ENCODE measurements at regions not wholly inside any gene's neighbourhood (a gene's known extent, or its start where the extent isn't known, plus 50 kb on each side); places are given as distances from the start of the nearest gene placed in this dataset.

GRCh38 chr7:1286946-1287645 lies 54.4 kb downstream of the UNCX start:
- DNase-seq (ENCODE audit: low spot score): no peak

GRCh38 chr7:1287752-1288201 lies 55.1 kb downstream of the UNCX start:
- no peak for DNase-seq (ENCODE audit: low spot score)

GRCh38 chr7:1288390-1288995 lies 55.8 kb downstream of the UNCX start:
- no peak for DNase-seq (ENCODE audit: low spot score)

- DNase-seq (ENCODE audit: low spot score): no peak
These were observed 56.4 kb downstream of the UNCX start for GRCh38 chr7:1288996-1289551.

GRCh38 chr7:1289666-1290025 lies 57.0 kb downstream of the UNCX start:
- no peak for DNase-seq (ENCODE audit: low spot score)

- DNase-seq (ENCODE audit: low spot score): peak; percentile 77
These were observed 57.5 kb downstream of the UNCX start for GRCh38 chr7:1290026-1290678.

- DNase-seq (ENCODE audit: low spot score): peak; percentile 59
These were observed 58.1 kb downstream of the UNCX start for GRCh38 chr7:1290679-1291356.

GRCh38 chr7:1291357-1291689 lies 58.7 kb downstream of the UNCX start:
- DNase-seq (ENCODE audit: low spot score): no peak

- no peak for DNase-seq (ENCODE audit: low spot score)
These were observed 59.4 kb downstream of the UNCX start for GRCh38 chr7:1291845-1292765.

GRCh38 chr7:1292972-1293830 lies 60.5 kb downstream of the UNCX start:
- DNase-seq (ENCODE audit: low spot score): no peak

- no peak for DNase-seq (ENCODE audit: low spot score)
These were observed 61.3 kb downstream of the UNCX start for GRCh38 chr7:1293950-1294411.

GRCh38 chr7:1295776-1296355 lies 63.2 kb downstream of the UNCX start:
- no peak for DNase-seq (ENCODE audit: low spot score)

GRCh38 chr7:1296356-1296981 lies 63.8 kb downstream of the UNCX start:
- DNase-seq (ENCODE audit: low spot score): no peak

GRCh38 chr7:1297017-1297960 lies 64.6 kb downstream of the UNCX start:
- no peak for DNase-seq (ENCODE audit: low spot score)

GRCh38 chr7:1298051-1298930 lies 65.6 kb downstream of the UNCX start:
- no peak for DNase-seq (ENCODE audit: low spot score)

- DNase-seq (ENCODE audit: low spot score): no peak
These were observed 66.5 kb downstream of the UNCX start for GRCh38 chr7:1298931-1299885.
